Spleen (tissue), 11 donors: ENCODE measurements at regions not wholly inside any gene's neighbourhood (a gene's known extent, or its start where the extent isn't known, plus 50 kb on each side); places are given as distances from the start of the nearest gene placed in this dataset.

Experiments
- DNase-seq: peaks from one replicate; pipeline ENCODE4 v3.0.0-alpha.2; 2020
- H3K27ac ChIP-seq, 8 donors: fragments of 200-600 bp; sonication (generic) in 7 of 8; 1 replicate in 4 of 8; 2 replicates in 4 of 8; pipeline versions ENCODE4 v1.5.0 to v1.8.0; 2016 to 2021; ENCODE audit warnings: inconsistent platforms in 4 of 8, mild to moderate bottlenecking in 4 of 8, moderate library complexity in 1 of 8
- H3K27me3 ChIP-seq, 7 donors: fragments of 200-600 bp; sonication (generic) in 6 of 7; replicated peaks in 1 of 7; 1 replicate in 4 of 7; 2 replicates in 3 of 7; pipeline versions ENCODE4 v1.5.0 to v1.8.0; 2016 to 2021; ENCODE audit warnings: inconsistent platforms in 3 of 7, mild to moderate bottlenecking in 1 of 7
- H3K36me3 ChIP-seq, 6 donors: fragments of 200-600 bp; sonication (generic) in 5 of 6; 1 replicate in 4 of 6; 2 replicates in 2 of 6; pipeline versions ENCODE4 v1.5.0 to v1.8.0; 2016 to 2021; ENCODE audit warnings: inconsistent platforms in 2 of 6
- H3K4me1 ChIP-seq, 6 donors: fragments of 200-600 bp; sonication (generic) in 5 of 6; 1 replicate in 3 of 6; 2 replicates in 3 of 6; pipeline versions ENCODE4 v1.5.0 to v1.8.0; 2016 to 2021; ENCODE audit warnings: inconsistent platforms in 3 of 6
- H3K4me3 ChIP-seq, 8 donors: fragments of 200-600 bp; sonication (generic) in 7 of 8; 1 replicate in 4 of 8; 2 replicates in 4 of 8; pipeline versions ENCODE4 v1.5.0 to v1.8.0; 2016 to 2021; ENCODE audit warnings: inconsistent platforms in 4 of 8, mild to moderate bottlenecking in 4 of 8, moderate library complexity in 2 of 8
- H3K9me3 ChIP-seq, 8 donors: fragments of 200-600 bp; sonication (generic) in 7 of 8; 1 replicate in 4 of 8; 2 replicates in 4 of 8; pipeline versions ENCODE4 v1.5.0 to v1.8.0; 2016 to 2021; ENCODE audit warnings: inconsistent platforms in 4 of 8
- CTCF ChIP-seq, 11 experiments: fragments of 200-600 bp in 7 of 11; fragments of 450-650 bp in 4 of 11; sonication (generic) in 4 of 11; IDR thresholded peaks in 8 of 11; conservative IDR thresholded peaks in 3 of 11; 1 replicate in 7 of 11; 2 replicates in 4 of 11; pipeline versions ENCODE4 v1.4.0 to v1.8.0; 2016 to 2021; ENCODE audit warnings: antibody characterized with exemption in 11 of 11, inconsistent platforms in 4 of 11, mild to moderate bottlenecking in 1 of 11
- POLR2A ChIP-seq, 3 donors: fragments of 450-650 bp; IDR thresholded peaks; one replicate each; pipeline ENCODE4 v1.5.1; 2017; ENCODE audit warnings: antibody characterized with exemption in 3 of 3, mild to moderate bottlenecking in 1 of 3
- POLR2AphosphoS5 ChIP-seq, 3 donors: sonication (generic); formaldehyde crosslinking; IDR thresholded peaks; one replicate each; pipeline ENCODE4 v1.5.1; 2017; ENCODE audit warnings: antibody characterized with exemption in 3 of 3
- WGBS, 5 donors: extraction: QIAGEN DNeasy Blood & Tissue Kit in 3 of 5; methylation state at CpG; one replicate each; pipeline versions ENCODE4 v1.1.5 to v1.1.7; 2013 to 2018; 5-methylcytosine and 5-hydroxymethylcytosine counted together
- intact Hi-C: fragments of 100-400 bp; cut with DNase I; formaldehyde crosslinking; loops from one replicate; pipeline ENCODE4 v1.15.0; 2023; ENCODE audit warnings: low total_unique reads
- donor health status: healthy with polysubstance abuse.
- donor health status: DM: no; HTN: no; CAD: no; lungs with moderate emphysema.
- donor health status: DM: no; HTN: no; CAD: no.
- donor health status: Bipolar disorder and iron deficiency.
- donor health status: healthy.
- donor health status: DM: no; HTN: no; CAD: no.
- donor health status: DM: yes; HTN: yes; CAD: no.

- no peak for DNase-seq
- H3K4me3 ChIP-seq = no peak overlapping the region
- no peaks in the 10 kb centered on the region for H3K27me3 ChIP-seq
- 59 to 73% (median 69%) methylated on average over 3 of the region's 3 CpGs for WGBS, 5 donors
- no peak overlapping the region for H3K27ac ChIP-seq
- H3K4me1 ChIP-seq = no peaks in the 10 kb centered on the region
- peaks cover 0 to 22% (median 13%) of the 10 kb centered on the region in 8 donors for H3K9me3 ChIP-seq
- intact Hi-C loops = no loop called here
- no peaks in the 10 kb centered on the region for H3K36me3 ChIP-seq
- TF ChIP-seq CTCF (IDR thresholded peaks at IDR 0.05 in 8 of 11, conservative IDR thresholded peaks at IDR 0.05 in 3 of 11) = no peak
These were observed 162.5 kb upstream of the SOX2 start for GRCh38 chr3:181549266-181549665.

- H3K27me3 ChIP-seq = no peaks in the 10 kb centered on the region
- H3K27ac ChIP-seq = no peak overlapping the region
- intact Hi-C loops = no loop called here
- DNase-seq = no peak
- H3K36me3 ChIP-seq = no peaks in the 10 kb centered on the region
- H3K4me3 ChIP-seq = no peak overlapping the region
- no peak for TF ChIP-seq CTCF (IDR thresholded peaks at IDR 0.05 in 8 of 11, conservative IDR thresholded peaks at IDR 0.05 in 3 of 11)
- TF ChIP-seq POLR2AphosphoS5 (IDR thresholded peaks at IDR 0.05) = no peak
- TF ChIP-seq POLR2A (IDR thresholded peaks at IDR 0.05) = no peak
- 83 to 98% (median 88%) methylated on average over 2 of the region's 2 CpGs for WGBS, 5 donors
- no peaks in the 10 kb centered on the region for H3K4me1 ChIP-seq
- H3K9me3 ChIP-seq = peaks cover 0 to 17% (median 9%) of the 10 kb centered on the region in 8 donors
These were observed 170.3 kb upstream of the SOX2 start for GRCh38 chr3:181541414-181541813.

- DNase-seq = no peak
- TF ChIP-seq POLR2A (IDR thresholded peaks at IDR 0.05) = no peak
- TF ChIP-seq POLR2AphosphoS5 (IDR thresholded peaks at IDR 0.05) = no peak
- no peak for TF ChIP-seq CTCF (IDR thresholded peaks at IDR 0.05 in 8 of 11, conservative IDR thresholded peaks at IDR 0.05 in 3 of 11)
- Histone ChIP-seq H3K4me1 (no peaks in the 10 kb centered on the region), H3K4me3 (no peak overlapping the region), H3K9me3 (peaks cover 0 to 6% (median 0%) of the 10 kb centered on the region in 8 donors), H3K27ac (no peak overlapping the region), H3K27me3 (no peaks in the 10 kb centered on the region), H3K36me3 (no peaks in the 10 kb centered on the region)
- WGBS, 5 donors = 23 to 30% (median 24%) methylated on average over 3 of the region's 3 CpGs
- intact Hi-C loops = no loop called here
These were observed 176.9 kb upstream of the SOX2 start for GRCh38 chr3:181534781-181535221.

- no peaks in the 10 kb centered on the region for H3K36me3 ChIP-seq
- H3K27ac ChIP-seq = no peak overlapping the region
- H3K9me3 ChIP-seq = peaks cover 0 to 9% (median under 1%) of the 10 kb centered on the region in 8 donors
- H3K4me1 ChIP-seq = no peaks in the 10 kb centered on the region
- WGBS, 5 donors = 61 to 89% (median 72%) methylated on average over 4 of the region's 4 CpGs
- no peak overlapping the region for H3K4me3 ChIP-seq
- TF ChIP-seq CTCF (IDR thresholded peaks at IDR 0.05 in 8 of 11, conservative IDR thresholded peaks at IDR 0.05 in 3 of 11) (no peak), POLR2AphosphoS5 (IDR thresholded peaks at IDR 0.05) (no peak), POLR2A (IDR thresholded peaks at IDR 0.05) (no peak)
- H3K27me3 ChIP-seq = no peaks in the 10 kb centered on the region
- intact Hi-C loops = no loop called here
- DNase-seq = no peak
These were observed 177.9 kb upstream of the SOX2 start for GRCh38 chr3:181533811-181534210.
